Uterus (tissue), 3 donors: ENCODE measurements at regions not wholly inside any gene's neighbourhood (a gene's known extent, or its start where the extent isn't known, plus 50 kb on each side); places are given as distances from the start of the nearest gene placed in this dataset.

Source experiments
- DNase-seq, 2 donors: peaks; one replicate each; pipeline ENCODE4 v3.0.0-alpha.2; 2019 to 2020
- H3K27ac ChIP-seq, 2 donors: fragments of 200-600 bp; sonication (generic); 1 replicate in 1 of 2; 2 replicates in 1 of 2; pipeline ENCODE4 v1.5.1; 2016 to 2018
- H3K27me3 ChIP-seq, 2 donors: fragments of 200-600 bp; sonication (generic); one replicate each; pipeline ENCODE4 v1.5.1; 2018 to 2019; ENCODE audit warnings: control low read depth in 1 of 2
- H3K36me3 ChIP-seq, 2 donors: fragments of 200-600 bp; sonication (generic); one replicate each; pipeline ENCODE4 v1.5.1; 2019; ENCODE audit warnings: control low read depth in 1 of 2
- H3K4me1 ChIP-seq, 2 donors: fragments of 200-600 bp; sonication (generic); one replicate each; pipeline ENCODE4 v1.5.1; 2018 to 2019; ENCODE audit warnings: control low read depth in 1 of 2
- H3K4me3 ChIP-seq, 2 donors: fragments of 200-600 bp; sonication (generic); 1 replicate in 1 of 2; 2 replicates in 1 of 2; pipeline ENCODE4 v1.5.1; 2018 to 2019; ENCODE audit warnings: mild to moderate bottlenecking in 1 of 2
- H3K9me3 ChIP-seq, 2 donors: fragments of 200-600 bp; sonication (generic); one replicate each; pipeline ENCODE4 v1.5.1; 2019; ENCODE audit warnings: control low read depth in 1 of 2
- POLR2A ChIP-seq, 2 donors: fragments of 450-650 bp; IDR thresholded peaks; one replicate each; pipeline ENCODE4 v1.6.1; 2016; ENCODE audit warnings: antibody characterized with exemption in 2 of 2, mild to moderate bottlenecking in 1 of 2, moderate library complexity in 1 of 2
- intact Hi-C: fragments of 100-400 bp; cut with DNase I; formaldehyde crosslinking; loops from one replicate; pipeline ENCODE4 v1.15.1; 2023; ENCODE audit warnings: low total_unique reads
- TF ChIP-seq, protein P1 (sequence below), 4 experiments: fragments of 200-600 bp in 2 of 4; fragments of 450-650 bp in 2 of 4; sonication (generic) in 2 of 4; IDR thresholded peaks; one replicate each; pipeline ENCODE4 v1.5.1; 2016 to 2019; ENCODE audit warnings: antibody characterized with exemption in 4 of 4, mild to moderate bottlenecking in 2 of 4, moderate library complexity in 1 of 4
- donor health status: DM: yes; HTN: yes; CAD: no.

DNA sequence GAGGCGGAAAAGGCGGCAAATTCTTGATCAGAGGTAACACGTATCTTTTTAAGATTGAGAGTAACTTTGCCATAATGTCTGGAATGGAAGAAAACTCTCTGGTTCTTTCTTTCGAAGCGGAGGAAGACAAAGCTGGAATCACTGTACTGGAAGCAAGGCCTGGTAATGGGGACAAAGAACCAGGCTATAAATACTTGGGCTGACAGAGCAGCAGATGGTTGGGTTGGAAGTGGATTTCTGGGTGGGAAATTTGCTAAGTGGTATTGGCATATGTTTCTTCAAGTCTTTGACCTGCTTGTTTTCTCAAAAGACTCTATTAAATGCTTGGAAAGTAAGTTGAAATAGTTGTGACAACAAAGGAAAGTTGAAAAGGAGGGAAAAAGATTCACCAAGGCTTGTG is 87.3 kb upstream of the SFMBT2 start:
- no peaks in the 10 kb centered on the region for H3K36me3 ChIP-seq
- intact Hi-C loops: no loop called here
- TF ChIP-seq POLR2A (IDR thresholded peaks at IDR 0.05): no peak
- TF ChIP-seq, protein P1, sequence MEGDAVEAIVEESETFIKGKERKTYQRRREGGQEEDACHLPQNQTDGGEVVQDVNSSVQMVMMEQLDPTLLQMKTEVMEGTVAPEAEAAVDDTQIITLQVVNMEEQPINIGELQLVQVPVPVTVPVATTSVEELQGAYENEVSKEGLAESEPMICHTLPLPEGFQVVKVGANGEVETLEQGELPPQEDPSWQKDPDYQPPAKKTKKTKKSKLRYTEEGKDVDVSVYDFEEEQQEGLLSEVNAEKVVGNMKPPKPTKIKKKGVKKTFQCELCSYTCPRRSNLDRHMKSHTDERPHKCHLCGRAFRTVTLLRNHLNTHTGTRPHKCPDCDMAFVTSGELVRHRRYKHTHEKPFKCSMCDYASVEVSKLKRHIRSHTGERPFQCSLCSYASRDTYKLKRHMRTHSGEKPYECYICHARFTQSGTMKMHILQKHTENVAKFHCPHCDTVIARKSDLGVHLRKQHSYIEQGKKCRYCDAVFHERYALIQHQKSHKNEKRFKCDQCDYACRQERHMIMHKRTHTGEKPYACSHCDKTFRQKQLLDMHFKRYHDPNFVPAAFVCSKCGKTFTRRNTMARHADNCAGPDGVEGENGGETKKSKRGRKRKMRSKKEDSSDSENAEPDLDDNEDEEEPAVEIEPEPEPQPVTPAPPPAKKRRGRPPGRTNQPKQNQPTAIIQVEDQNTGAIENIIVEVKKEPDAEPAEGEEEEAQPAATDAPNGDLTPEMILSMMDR (IDR thresholded peaks at IDR 0.05): no peak

GRCh38 chr10:7493996-7494395 is 83.2 kb upstream of the SFMBT2 start:
- H3K4me3 ChIP-seq: no peak overlapping the region

More for the DNA sequence above, 87.3 kb upstream of the SFMBT2 start:
- Histone ChIP-seq H3K4me1 (no peaks in the 10 kb centered on the region), H3K9me3 (no peaks in the 10 kb centered on the region), H3K4me3 (no peak overlapping the region), H3K27me3 (no peaks in the 10 kb centered on the region), H3K27ac (no peak overlapping the region)
- no peak for DNase-seq

DNA sequence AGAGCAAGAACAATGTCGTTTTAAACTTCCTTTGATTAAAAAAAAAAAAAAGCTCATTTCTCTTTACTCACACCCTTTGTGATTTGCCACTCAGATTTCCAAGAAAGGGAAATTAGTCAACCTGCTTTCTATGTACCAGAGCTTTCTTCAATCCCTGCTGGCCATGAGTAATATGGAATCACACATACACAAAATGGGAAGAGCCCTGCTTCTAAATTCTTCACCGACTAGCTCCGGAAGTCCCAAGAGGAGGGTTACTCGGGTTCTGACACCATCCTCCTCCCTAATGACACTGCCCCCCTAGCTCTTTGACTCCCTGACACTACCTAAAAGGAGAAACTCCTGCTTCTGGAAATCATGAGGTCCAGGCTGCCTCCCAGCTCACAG is 81.8 kb upstream of the SFMBT2 start:
- Histone ChIP-seq H3K27ac (no peak overlapping the region), H3K27me3 (no peaks in the 10 kb centered on the region), H3K36me3 (no peaks in the 10 kb centered on the region), H3K4me1 (no peaks in the 10 kb centered on the region), H3K4me3 (no peak overlapping the region), H3K9me3 (no peaks in the 10 kb centered on the region)
- no peak for TF ChIP-seq POLR2A (IDR thresholded peaks at IDR 0.05)
- TF ChIP-seq, protein P1 (IDR thresholded peaks at IDR 0.05): no peak
- intact Hi-C loops: no loop called here
- no peak for DNase-seq

More at GRCh38 chr10:7493996-7494395, 83.2 kb upstream of the SFMBT2 start:
- Histone ChIP-seq H3K36me3 (no peaks in the 10 kb centered on the region), H3K4me1 (no peaks in the 10 kb centered on the region), H3K27ac (no peak overlapping the region), H3K9me3 (no peaks in the 10 kb centered on the region), H3K27me3 (no peaks in the 10 kb centered on the region)
- TF ChIP-seq, protein P1 (IDR thresholded peaks at IDR 0.05): no peak
- TF ChIP-seq POLR2A (IDR thresholded peaks at IDR 0.05): no peak
- intact Hi-C loops: no loop called here
- DNase-seq: no peak

DNA sequence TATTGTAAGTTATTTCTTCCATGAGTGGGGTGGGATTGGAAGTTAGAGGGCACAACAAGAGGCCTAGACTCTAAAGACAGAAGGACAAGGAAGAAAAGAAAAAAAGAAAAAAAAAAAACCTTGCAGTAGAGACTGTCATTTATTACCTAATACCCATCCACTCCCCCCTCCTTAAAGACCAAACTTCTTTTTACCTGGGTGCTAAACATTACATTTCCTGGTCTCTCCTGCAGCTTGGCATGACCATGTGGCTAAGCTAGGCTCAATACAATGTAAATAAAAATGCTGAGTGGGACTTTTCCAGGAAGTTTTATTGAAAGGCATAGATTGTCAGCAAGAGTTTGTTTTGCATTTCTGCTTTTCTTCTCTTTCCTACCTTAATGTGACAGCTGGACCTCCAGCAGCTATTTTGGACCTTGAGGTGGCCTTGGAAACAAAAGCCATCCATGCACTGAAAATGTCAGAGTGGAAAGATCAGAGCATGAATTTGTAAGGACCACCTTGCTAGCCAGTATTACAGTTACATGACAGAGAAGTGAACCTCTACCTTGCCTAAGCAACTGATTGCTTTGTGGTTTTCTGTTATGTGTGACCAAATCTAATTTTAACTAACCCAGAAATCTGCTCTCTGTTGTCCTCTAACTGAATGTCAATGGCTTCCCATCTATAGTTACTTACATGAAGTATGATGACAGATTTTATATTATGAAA is 81.3 kb upstream of the SFMBT2 start:
- Histone ChIP-seq H3K9me3 (no peaks in the 10 kb centered on the region), H3K36me3 (no peaks in the 10 kb centered on the region), H3K27me3 (no peaks in the 10 kb centered on the region), H3K4me1 (no peaks in the 10 kb centered on the region), H3K27ac (no peak overlapping the region), H3K4me3 (no peak overlapping the region)
- intact Hi-C loops: no loop called here
- no peak for DNase-seq
- TF ChIP-seq, protein P1 (IDR thresholded peaks at IDR 0.05): no peak
- TF ChIP-seq POLR2A (IDR thresholded peaks at IDR 0.05): no peak

DNA sequence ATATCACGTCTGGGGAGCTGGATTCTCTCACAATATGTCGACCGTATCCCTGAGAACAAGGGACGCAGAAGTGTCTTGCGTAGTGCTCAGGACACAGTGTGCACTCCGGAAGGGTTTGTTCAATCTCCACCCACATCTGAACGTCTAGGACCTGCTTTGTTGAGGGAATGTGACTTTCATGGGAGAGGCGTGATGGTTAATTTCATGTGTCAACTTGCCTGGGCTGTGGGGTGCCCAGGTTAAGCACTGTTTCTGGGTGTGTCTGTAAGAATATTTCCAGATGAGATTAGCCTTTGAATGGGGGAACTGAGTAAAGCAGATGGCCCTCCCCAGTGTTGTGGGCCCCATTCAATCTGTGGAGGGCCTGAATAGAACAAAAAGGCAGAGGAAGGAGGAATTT is 80.4 kb upstream of the SFMBT2 start:
- Histone ChIP-seq H3K27me3 (no peaks in the 10 kb centered on the region), H3K36me3 (no peaks in the 10 kb centered on the region), H3K27ac (no peak overlapping the region), H3K9me3 (no peaks in the 10 kb centered on the region), H3K4me3 (no peak overlapping the region), H3K4me1 (no peaks in the 10 kb centered on the region)
- intact Hi-C loops: no loop called here
- TF ChIP-seq POLR2A (IDR thresholded peaks at IDR 0.05): no peak
- TF ChIP-seq, protein P1 (IDR thresholded peaks at IDR 0.05): no peak
- no peak for DNase-seq
